Testis (tissue), 2 donors: ENCODE measurements at regions not wholly inside any gene's neighbourhood (a gene's known extent, or its start where the extent isn't known, plus 50 kb on each side); places are given as distances from the start of the nearest gene placed in this dataset.

Experiments
- DNase-seq: peaks from one replicate; pipeline ENCODE4 v3.0.0-alpha.2; 2019
- H3K27ac ChIP-seq, 2 donors: fragments of 200-600 bp; sonication (generic); one replicate each; pipeline ENCODE4 v1.5.1; 2019
- H3K27me3 ChIP-seq: fragments of 200-600 bp; sonication (generic); one replicate; pipeline ENCODE4 v1.5.1; 2019
- H3K36me3 ChIP-seq: fragments of 200-600 bp; sonication (generic); one replicate; pipeline ENCODE4 v1.5.1; 2017; ENCODE audit warnings: low read depth; ENCODE audit errors: missing control alignments
- H3K4me1 ChIP-seq: fragments of 200-600 bp; sonication (generic); one replicate; pipeline ENCODE4 v1.5.1; 2019
- H3K4me3 ChIP-seq, 2 donors: fragments of 200-600 bp; sonication (generic); one replicate each; pipeline ENCODE4 v1.5.1; 2017 to 2019
- H3K9me3 ChIP-seq: fragments of 200-600 bp; sonication (generic); one replicate; pipeline ENCODE4 v1.5.1; 2017
- CTCF ChIP-seq, 3 experiments: fragments of 450-650 bp in 2 of 3; fragments of 200-600 bp in 1 of 3; sonication (generic) in 1 of 3; IDR thresholded peaks; one replicate each; pipeline ENCODE4 v1.5.1; 2016 to 2019; ENCODE audit warnings: antibody characterized with exemption in 3 of 3, mild to moderate bottlenecking in 2 of 3, moderate library complexity in 1 of 3
- POLR2A ChIP-seq: fragments of 450-650 bp; IDR thresholded peaks from one replicate; pipeline ENCODE4 v1.6.1; 2017; ENCODE audit warnings: antibody characterized with exemption, mild to moderate bottlenecking, moderate library complexity
- WGBS, 2 donors: methylation state at CpG; one replicate each; pipeline ENCODE4 v1.1.5; 2018; 5-methylcytosine and 5-hydroxymethylcytosine counted together
- intact Hi-C: fragments of 100-400 bp; cut with DNase I; formaldehyde crosslinking; loops from one replicate; pipeline ENCODE4 v1.15.1; 2023; ENCODE audit warnings: low total_unique reads

- H3K9me3 ChIP-seq: no peaks in the 10 kb centered on the region
- 73 to 83% methylated on average over 9 of the region's 9 CpGs for WGBS, 2 donors
- no peaks in the 10 kb centered on the region for H3K27me3 ChIP-seq
- no peak overlapping the region for H3K4me3 ChIP-seq
- no peak overlapping the region for H3K27ac ChIP-seq
- no peak for DNase-seq
- intact Hi-C loops: no loop called here
- TF ChIP-seq POLR2A: no peak
- TF ChIP-seq CTCF (IDR thresholded peaks at IDR 0.05): no peak
- H3K36me3 ChIP-seq: no peaks in the 10 kb centered on the region
- no peaks in the 10 kb centered on the region for H3K4me1 ChIP-seq
These were observed 504.6 kb upstream of the B3GAT1 start for GRCh38 chr11:134916421-134917213.

GRCh38 chr11:134915881-134916280 lies 503.8 kb upstream of the B3GAT1 start:
- no peak for DNase-seq
- H3K36me3 ChIP-seq: no peaks in the 10 kb centered on the region
- H3K4me3 ChIP-seq: no peak overlapping the region
- intact Hi-C loops: no loop called here
- H3K9me3 ChIP-seq: no peaks in the 10 kb centered on the region
- WGBS, 2 donors: 83% methylated on average over 5 of the region's 5 CpGs
- no peaks in the 10 kb centered on the region for H3K27me3 ChIP-seq
- TF ChIP-seq CTCF (IDR thresholded peaks at IDR 0.05) (no peak), POLR2A (no peak)
- no peaks in the 10 kb centered on the region for H3K4me1 ChIP-seq
- no peak overlapping the region for H3K27ac ChIP-seq

GRCh38 chr11:134915212-134915611 lies 503.2 kb upstream of the B3GAT1 start:
- WGBS, 2 donors: 62 to 64% methylated on average over 8 of the region's 8 CpGs
- intact Hi-C loops: no loop called here
- DNase-seq: no peak
- H3K4me1 ChIP-seq: no peaks in the 10 kb centered on the region
- H3K27me3 ChIP-seq: no peaks in the 10 kb centered on the region
- no peaks in the 10 kb centered on the region for H3K9me3 ChIP-seq
- no peaks in the 10 kb centered on the region for H3K36me3 ChIP-seq
- H3K4me3 ChIP-seq: no peak overlapping the region
- H3K27ac ChIP-seq: no peak overlapping the region
- TF ChIP-seq POLR2A: no peak
- TF ChIP-seq CTCF (IDR thresholded peaks at IDR 0.05): no peak

- Histone ChIP-seq H3K36me3 (no peaks in the 10 kb centered on the region), H3K9me3 (no peaks in the 10 kb centered on the region), H3K27me3 (no peaks in the 10 kb centered on the region), H3K4me3 (no peak overlapping the region), H3K4me1 (no peaks in the 10 kb centered on the region), H3K27ac (no peak overlapping the region)
- DNase-seq: no peak
- intact Hi-C loops: no loop called here
- 91% methylated on average over 12 of the region's 12 CpGs for WGBS, 2 donors
- no peak for TF ChIP-seq POLR2A
These were observed 502.1 kb upstream of the B3GAT1 start for GRCh38 chr11:134913999-134914590.

- intact Hi-C loops: no loop called here
- WGBS, 2 donors: 86 to 88% methylated on average over 18 of the region's 18 CpGs
These were observed 501.3 kb upstream of the B3GAT1 start for GRCh38 chr11:134913391-134913790.

More at GRCh38 chr11:134913391-134913790, 501.3 kb upstream of the B3GAT1 start:
- no peak for TF ChIP-seq CTCF (IDR thresholded peaks at IDR 0.05)
- TF ChIP-seq POLR2A: no peak
- no peak overlapping the region for H3K27ac ChIP-seq
- no peaks in the 10 kb centered on the region for H3K36me3 ChIP-seq
- DNase-seq: no peak
- H3K4me1 ChIP-seq: no peaks in the 10 kb centered on the region
- no peaks in the 10 kb centered on the region for H3K27me3 ChIP-seq
- H3K9me3 ChIP-seq: no peaks in the 10 kb centered on the region
- no peak overlapping the region for H3K4me3 ChIP-seq
